ENCODE measurements at regions not wholly inside any gene's neighbourhood (a gene's known extent, or its start where the extent isn't known, plus 50 kb on each side); places are given as distances from the start of the nearest gene placed in this dataset.

DNA sequence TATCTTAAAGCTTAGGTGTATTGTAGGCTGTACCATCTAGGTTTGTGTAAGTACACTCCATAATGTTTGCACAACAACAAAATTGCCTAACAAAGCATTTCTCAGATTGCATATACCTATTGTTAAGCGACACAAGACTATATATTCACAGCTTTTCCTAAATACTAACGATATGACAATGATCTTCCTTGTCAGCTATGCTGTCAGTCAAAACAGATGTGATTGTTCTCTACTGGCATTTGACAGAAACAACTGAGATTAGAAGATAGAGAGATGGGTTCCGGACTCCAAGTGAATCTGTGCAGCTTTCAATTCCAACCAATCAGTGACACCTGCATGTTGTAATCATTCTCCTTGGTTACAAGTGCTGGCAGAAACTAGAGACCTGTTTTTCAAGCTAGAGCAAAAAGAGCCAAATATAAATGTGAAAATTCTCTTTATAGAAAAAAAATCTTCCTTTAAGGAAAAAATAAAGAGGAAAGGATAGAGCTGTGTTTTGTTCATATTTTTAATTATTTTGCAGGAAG, 1232.3 kb upstream of the SLC39A10 start:
- H3K79me2 ChIP-seq (ENCODE audit: control insufficient read depth, insufficient read depth, low read length), result no peaks in the 10 kb centered on the region
- in situ Hi-C loops (cut with MboI), result no loop called here
- POLR2A ChIA-PET, result interaction anchor here (0.6 kb wide), 1 partner anchor 1498 kb away, joined by 3 read pairs; no protein-coding TSS in a partner anchor
- H3K9me3 ChIP-seq (replicated peaks; ENCODE audit: control insufficient read depth, insufficient read depth, low read length), result no peaks in the 10 kb centered on the region
- WGBS (ENCODE audit: insufficient coverage, insufficient replicate concordance, low lambda C conversion rate, missing lambda C conversion rate), result 0% methylated on average over 3 of the region's 3 CpGs
- H3K4me3 ChIP-seq, result no peak overlapping the region
- CTCF ChIA-PET, result no interaction called here
- no peak for DNase-seq (ENCODE audit: low read depth, low spot score)
- intact Hi-C loops (cut with micrococcal nuclease; ENCODE audit: unreplicated experiment), result no loop called here
- SMC1A ChIA-PET (ENCODE audit: uncharacterized antibody, unreplicated experiment), result interaction anchor here (1.2 to 1.5 kb wide), 3 partner anchors 10 to 11 kb away, joined by 3 to 5 read pairs (median 4); no protein-coding TSS in a partner anchor
- H3K27ac ChIP-seq (ENCODE audit: control insufficient read depth, insufficient read depth), result no peak overlapping the region
- no peaks in the 10 kb centered on the region for H3K27me3 ChIP-seq (replicated peaks in 1 of 2; ENCODE audit: control insufficient read depth in 2 of 2, insufficient read depth in 2 of 2, low read length in 1 of 2)
- RAD21 ChIA-PET (ENCODE audit: unreplicated experiment), result no interaction called here
- no peaks in the 10 kb centered on the region for H4K20me1 ChIP-seq (ENCODE audit: control insufficient read depth, insufficient read depth)
- FAIRE-seq, result no peak
- H3K36me3 ChIP-seq (ENCODE audit: control insufficient read depth in 2 of 2, insufficient read depth in 2 of 2, low read length in 1 of 2), result no peaks in the 10 kb centered on the region
- H2AFZ ChIP-seq (ENCODE audit: control insufficient read depth, low read depth, low read length), result no peak overlapping the region
- no peak overlapping the region for H3K4me2 ChIP-seq (ENCODE audit: control insufficient read depth, insufficient read depth)
- no peak for ATAC-seq
- no TSS peak for BruUV-seq (replicated peaks)
- no peak overlapping the region for H3K9ac ChIP-seq (ENCODE audit: control insufficient read depth, insufficient read depth, low read length)
- no peaks in the 10 kb centered on the region for H3K4me1 ChIP-seq (ENCODE audit: control insufficient read depth, insufficient read depth, low read length)
- TF ChIP-seq KAT2A (conservative IDR thresholded peaks at IDR 0.05; ENCODE audit: control insufficient read depth, low read depth, low read length) (no peak), NR2F1 (conservative IDR thresholded peaks at IDR 0.05) (no peak), POU2F2 (IDR thresholded peaks at IDR 0.05; ENCODE audit: borderline replicate concordance, low read depth, low read length) (no peak), IKZF1 (conservative IDR thresholded peaks at IDR 0.05) (no peak), ATF7 (IDR thresholded peaks at IDR 0.05; ENCODE audit: low read depth) (no peak), RCOR1 (conservative IDR thresholded peaks at IDR 0.05; ENCODE audit: low read depth, low read length) (no peak), BMI1 (IDR thresholded peaks at IDR 0.05; ENCODE audit: borderline replicate concordance) (no peak), CEBPB (IDR thresholded peaks at IDR 0.05; ENCODE audit: borderline replicate concordance in 1 of 2, low read depth in 2 of 2, low read length in 2 of 2) (no peak), HDAC2 (IDR thresholded peaks at IDR 0.05) (no peak), CTCF (IDR thresholded peaks at IDR 0.05 in 2 of 3, conservative IDR thresholded peaks at IDR 0.05 in 1 of 3; ENCODE audit: control insufficient read depth in 2 of 3, extremely low read depth in 1 of 3, insufficient read depth in 1 of 3, low read depth in 3 of 3, low read length in 3 of 3) (no peak), PML (IDR thresholded peaks at IDR 0.05; ENCODE audit: low read length) (no peak), KDM1A (IDR thresholded peaks at IDR 0.05; ENCODE audit: borderline replicate concordance) (no peak), SUPT20H (IDR thresholded peaks at IDR 0.05; ENCODE audit: borderline replicate concordance, control insufficient read depth, low read depth, low read length) (no peak), TCF3 (IDR thresholded peaks at IDR 0.05; ENCODE audit: borderline replicate concordance, insufficient read depth, low read depth, low read length) (no peak)
- TF ChIP-seq, protein P1, sequence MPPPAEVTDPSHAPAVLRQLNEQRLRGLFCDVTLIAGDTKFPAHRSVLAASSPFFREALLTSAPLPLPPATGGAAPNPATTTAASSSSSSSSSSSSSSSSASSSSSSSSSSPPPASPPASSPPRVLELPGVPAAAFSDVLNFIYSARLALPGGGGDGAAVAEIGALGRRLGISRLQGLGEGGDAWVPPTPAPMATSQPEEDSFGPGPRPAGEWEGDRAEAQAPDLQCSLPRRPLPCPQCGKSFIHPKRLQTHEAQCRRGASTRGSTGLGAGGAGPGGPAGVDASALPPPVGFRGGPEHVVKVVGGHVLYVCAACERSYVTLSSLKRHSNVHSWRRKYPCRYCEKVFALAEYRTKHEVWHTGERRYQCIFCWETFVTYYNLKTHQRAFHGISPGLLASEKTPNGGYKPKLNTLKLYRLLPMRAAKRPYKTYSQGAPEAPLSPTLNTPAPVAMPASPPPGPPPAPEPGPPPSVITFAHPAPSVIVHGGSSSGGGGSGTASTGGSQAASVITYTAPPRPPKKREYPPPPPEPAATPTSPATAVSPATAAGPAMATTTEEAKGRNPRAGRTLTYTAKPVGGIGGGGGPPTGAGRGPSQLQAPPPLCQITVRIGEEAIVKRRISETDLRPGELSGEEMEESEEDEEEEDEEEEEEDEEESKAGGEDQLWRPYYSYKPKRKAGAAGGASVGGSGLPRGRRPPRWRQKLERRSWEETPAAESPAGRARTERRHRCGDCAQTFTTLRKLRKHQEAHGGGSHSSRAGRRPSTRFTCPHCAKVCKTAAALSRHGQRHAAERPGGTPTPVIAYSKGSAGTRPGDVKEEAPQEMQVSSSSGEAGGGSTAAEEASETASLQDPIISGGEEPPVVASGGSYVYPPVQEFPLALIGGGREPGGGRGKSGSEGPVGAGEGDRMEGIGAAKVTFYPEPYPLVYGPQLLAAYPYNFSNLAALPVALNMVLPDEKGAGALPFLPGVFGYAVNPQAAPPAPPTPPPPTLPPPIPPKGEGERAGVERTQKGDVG (CRISPR knock-in tag; IDR thresholded peaks at IDR 0.05), result no peak
- TF ChIP-seq, protein P2, sequence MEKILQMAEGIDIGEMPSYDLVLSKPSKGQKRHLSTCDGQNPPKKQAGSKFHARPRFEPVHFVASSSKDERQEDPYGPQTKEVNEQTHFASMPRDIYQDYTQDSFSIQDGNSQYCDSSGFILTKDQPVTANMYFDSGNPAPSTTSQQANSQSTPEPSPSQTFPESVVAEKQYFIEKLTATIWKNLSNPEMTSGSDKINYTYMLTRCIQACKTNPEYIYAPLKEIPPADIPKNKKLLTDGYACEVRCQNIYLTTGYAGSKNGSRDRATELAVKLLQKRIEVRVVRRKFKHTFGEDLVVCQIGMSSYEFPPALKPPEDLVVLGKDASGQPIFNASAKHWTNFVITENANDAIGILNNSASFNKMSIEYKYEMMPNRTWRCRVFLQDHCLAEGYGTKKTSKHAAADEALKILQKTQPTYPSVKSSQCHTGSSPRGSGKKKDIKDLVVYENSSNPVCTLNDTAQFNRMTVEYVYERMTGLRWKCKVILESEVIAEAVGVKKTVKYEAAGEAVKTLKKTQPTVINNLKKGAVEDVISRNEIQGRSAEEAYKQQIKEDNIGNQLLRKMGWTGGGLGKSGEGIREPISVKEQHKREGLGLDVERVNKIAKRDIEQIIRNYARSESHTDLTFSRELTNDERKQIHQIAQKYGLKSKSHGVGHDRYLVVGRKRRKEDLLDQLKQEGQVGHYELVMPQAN (conservative IDR thresholded peaks at IDR 0.05), result no peak
- TF ChIP-seq, protein P3, sequence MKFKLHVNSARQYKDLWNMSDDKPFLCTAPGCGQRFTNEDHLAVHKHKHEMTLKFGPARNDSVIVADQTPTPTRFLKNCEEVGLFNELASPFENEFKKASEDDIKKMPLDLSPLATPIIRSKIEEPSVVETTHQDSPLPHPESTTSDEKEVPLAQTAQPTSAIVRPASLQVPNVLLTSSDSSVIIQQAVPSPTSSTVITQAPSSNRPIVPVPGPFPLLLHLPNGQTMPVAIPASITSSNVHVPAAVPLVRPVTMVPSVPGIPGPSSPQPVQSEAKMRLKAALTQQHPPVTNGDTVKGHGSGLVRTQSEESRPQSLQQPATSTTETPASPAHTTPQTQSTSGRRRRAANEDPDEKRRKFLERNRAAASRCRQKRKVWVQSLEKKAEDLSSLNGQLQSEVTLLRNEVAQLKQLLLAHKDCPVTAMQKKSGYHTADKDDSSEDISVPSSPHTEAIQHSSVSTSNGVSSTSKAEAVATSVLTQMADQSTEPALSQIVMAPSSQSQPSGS (IDR thresholded peaks at IDR 0.05; ENCODE audit: low read length), result no peak

Measured in GM12878 (cell line).